Spleen (tissue), 7 donors: ENCODE measurements at regions not wholly inside any gene's neighbourhood (a gene's known extent, or its start where the extent isn't known, plus 50 kb on each side); places are given as distances from the start of the nearest gene placed in this dataset.

Source experiments
- POLR2AphosphoS5 ChIP-seq, 3 donors: sonication (generic); formaldehyde crosslinking; IDR thresholded peaks; one replicate each; pipeline ENCODE4 v1.5.1; 2017; ENCODE audit warnings: antibody characterized with exemption in 3 of 3
- TF ChIP-seq, protein P1 (sequence below), 11 experiments: fragments of 200-600 bp in 7 of 11; fragments of 450-650 bp in 4 of 11; sonication (generic) in 4 of 11; IDR thresholded peaks in 8 of 11; conservative IDR thresholded peaks in 3 of 11; 1 replicate in 7 of 11; 2 replicates in 4 of 11; pipeline versions ENCODE4 v1.4.0 to v1.8.0; 2016 to 2021; ENCODE audit warnings: antibody characterized with exemption in 11 of 11, inconsistent platforms in 4 of 11, mild to moderate bottlenecking in 1 of 11
- donor health status: DM: no; HTN: no; CAD: no; lungs with moderate emphysema.
- donor health status: DM: no; HTN: no; CAD: no.
- donor health status: DM: no; HTN: no; CAD: no.

DNA sequence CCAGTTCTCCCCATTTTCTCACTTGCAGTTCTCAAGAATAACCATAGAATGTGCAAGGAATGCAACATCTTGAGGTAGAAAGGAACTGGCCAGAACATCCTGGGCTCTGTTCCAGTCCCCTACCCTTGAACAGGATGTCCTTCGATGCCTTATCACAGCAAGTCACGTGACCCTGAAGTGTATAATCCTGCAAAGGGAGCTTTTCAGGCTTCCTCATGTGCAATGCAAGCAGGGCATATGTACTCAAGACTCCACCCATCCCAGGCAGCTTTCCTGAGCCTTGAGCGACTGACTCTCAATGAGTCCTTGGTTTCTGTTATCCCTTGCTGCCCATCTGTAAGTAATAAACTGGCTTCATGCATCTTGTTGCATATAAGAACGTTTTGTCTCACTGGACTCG lies 311.0 kb downstream of the MRPL39 start:
- TF ChIP-seq, protein P1, sequence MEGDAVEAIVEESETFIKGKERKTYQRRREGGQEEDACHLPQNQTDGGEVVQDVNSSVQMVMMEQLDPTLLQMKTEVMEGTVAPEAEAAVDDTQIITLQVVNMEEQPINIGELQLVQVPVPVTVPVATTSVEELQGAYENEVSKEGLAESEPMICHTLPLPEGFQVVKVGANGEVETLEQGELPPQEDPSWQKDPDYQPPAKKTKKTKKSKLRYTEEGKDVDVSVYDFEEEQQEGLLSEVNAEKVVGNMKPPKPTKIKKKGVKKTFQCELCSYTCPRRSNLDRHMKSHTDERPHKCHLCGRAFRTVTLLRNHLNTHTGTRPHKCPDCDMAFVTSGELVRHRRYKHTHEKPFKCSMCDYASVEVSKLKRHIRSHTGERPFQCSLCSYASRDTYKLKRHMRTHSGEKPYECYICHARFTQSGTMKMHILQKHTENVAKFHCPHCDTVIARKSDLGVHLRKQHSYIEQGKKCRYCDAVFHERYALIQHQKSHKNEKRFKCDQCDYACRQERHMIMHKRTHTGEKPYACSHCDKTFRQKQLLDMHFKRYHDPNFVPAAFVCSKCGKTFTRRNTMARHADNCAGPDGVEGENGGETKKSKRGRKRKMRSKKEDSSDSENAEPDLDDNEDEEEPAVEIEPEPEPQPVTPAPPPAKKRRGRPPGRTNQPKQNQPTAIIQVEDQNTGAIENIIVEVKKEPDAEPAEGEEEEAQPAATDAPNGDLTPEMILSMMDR (IDR thresholded peaks at IDR 0.05 in 8 of 11, conservative IDR thresholded peaks at IDR 0.05 in 3 of 11): no peak
- TF ChIP-seq POLR2AphosphoS5 (IDR thresholded peaks at IDR 0.05): no peak
